ENCODE measurements at regions not wholly inside any gene's neighbourhood (a gene's known extent, or its start where the extent isn't known, plus 50 kb on each side); places are given as distances from the start of the nearest gene placed in this dataset.

DNA sequence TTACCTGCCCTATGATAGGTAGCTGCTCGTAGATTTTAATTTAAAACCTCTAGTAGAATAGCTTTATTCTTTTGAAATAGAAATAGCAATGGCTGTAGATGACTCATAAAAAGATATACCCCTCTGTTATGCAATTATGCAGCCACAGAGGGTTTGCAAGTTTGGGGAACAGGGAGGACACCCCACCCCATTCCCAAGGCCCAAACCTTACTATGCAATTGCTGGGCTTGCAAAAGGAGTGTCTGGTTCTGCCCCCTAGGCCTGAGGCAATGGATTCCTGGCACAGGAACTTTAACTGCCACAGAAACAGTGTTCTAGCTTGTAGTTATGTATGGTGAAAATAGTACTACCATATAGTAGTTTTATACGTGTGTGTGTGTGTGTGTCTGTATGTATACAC lies 403.3 kb downstream of the ADAMTS20 start:
- Histone ChIP-seq H3K9me3 (ENCODE audit: insufficient read depth, low read depth, low read length) (no peaks in the 10 kb centered on the region), H3K27ac (ENCODE audit: low read depth, low read length) (no peak overlapping the region), H3K4me3 (ENCODE audit: low read length) (no peak overlapping the region), H3K27me3 (ENCODE audit: insufficient read depth, low read length) (no peaks in the 10 kb centered on the region), H3K36me3 (ENCODE audit: insufficient read depth, low read length) (no peaks in the 10 kb centered on the region), H3K9ac (ENCODE audit: low read depth, low read length) (no peak overlapping the region), H3K4me1 (ENCODE audit: insufficient read depth, low read length) (0 out of 2 replicates have a peak, but pooled peaks cover under 1% of the 10 kb centered on the region)
- WGBS = no CpG with 5 or more reads among the region's 2 CpGs

DNA sequence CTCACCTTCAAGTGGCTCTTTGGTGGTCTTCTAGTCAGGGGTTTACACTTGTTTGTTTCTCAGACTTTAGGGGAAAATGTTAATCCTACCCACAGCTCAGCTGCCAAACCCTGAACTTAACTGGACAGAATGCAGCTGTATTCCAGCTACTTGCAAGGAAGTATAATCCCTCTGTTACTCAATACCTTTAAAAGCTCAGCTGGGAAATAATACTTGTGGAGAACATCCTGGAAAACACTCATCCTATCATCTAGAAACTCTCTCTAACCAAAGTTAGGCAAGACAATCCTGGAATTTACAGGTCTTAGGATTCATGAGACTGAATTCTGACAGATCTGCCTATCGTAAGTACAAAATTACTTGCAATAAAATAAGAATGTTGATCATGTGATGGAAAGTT lies 404.1 kb downstream of the ADAMTS20 start:
- Histone ChIP-seq H3K4me1 (ENCODE audit: insufficient read depth, low read length) (no peaks in the 10 kb centered on the region), H3K27ac (ENCODE audit: low read depth, low read length) (no peak overlapping the region), H3K36me3 (ENCODE audit: insufficient read depth, low read length) (no peaks in the 10 kb centered on the region), H3K27me3 (ENCODE audit: insufficient read depth, low read length) (no peaks in the 10 kb centered on the region), H3K4me3 (ENCODE audit: low read length) (no peak overlapping the region), H3K9me3 (ENCODE audit: insufficient read depth, low read depth, low read length) (no peaks in the 10 kb centered on the region), H3K9ac (ENCODE audit: low read depth, low read length) (no peak overlapping the region)
- WGBS = 100% methylated on average over 1 of the region's 1 CpG

DNA sequence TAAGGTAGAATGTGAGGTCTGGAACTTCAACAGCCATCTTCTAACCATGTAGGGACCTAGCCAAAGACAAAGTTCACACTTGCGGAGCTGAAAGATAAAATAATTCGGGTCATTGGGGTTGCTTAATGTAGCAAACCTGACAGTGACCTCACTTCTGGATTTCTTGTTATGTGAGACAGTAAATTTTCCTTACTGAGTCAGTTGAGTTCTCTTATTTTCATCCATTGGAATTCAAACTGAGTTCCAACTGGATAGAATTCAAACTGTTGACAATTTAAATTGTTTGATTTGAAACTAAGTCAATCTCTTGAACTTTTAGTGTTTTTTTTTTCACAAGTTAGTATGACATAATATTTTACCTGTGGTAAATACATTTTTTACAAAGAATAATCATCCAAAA lies 406.5 kb downstream of the ADAMTS20 start:
- Histone ChIP-seq H3K36me3 (ENCODE audit: insufficient read depth, low read length) (no peaks in the 10 kb centered on the region), H3K4me3 (ENCODE audit: low read length) (no peak overlapping the region), H3K9me3 (ENCODE audit: insufficient read depth, low read depth, low read length) (no peaks in the 10 kb centered on the region), H3K27me3 (ENCODE audit: insufficient read depth, low read length) (no peaks in the 10 kb centered on the region), H3K9ac (ENCODE audit: low read depth, low read length) (no peak overlapping the region), H3K4me1 (ENCODE audit: insufficient read depth, low read length) (no peaks in the 10 kb centered on the region), H3K27ac (ENCODE audit: low read depth, low read length) (no peak overlapping the region)
- 98% methylated on average over 2 of the region's 2 CpGs for WGBS

DNA sequence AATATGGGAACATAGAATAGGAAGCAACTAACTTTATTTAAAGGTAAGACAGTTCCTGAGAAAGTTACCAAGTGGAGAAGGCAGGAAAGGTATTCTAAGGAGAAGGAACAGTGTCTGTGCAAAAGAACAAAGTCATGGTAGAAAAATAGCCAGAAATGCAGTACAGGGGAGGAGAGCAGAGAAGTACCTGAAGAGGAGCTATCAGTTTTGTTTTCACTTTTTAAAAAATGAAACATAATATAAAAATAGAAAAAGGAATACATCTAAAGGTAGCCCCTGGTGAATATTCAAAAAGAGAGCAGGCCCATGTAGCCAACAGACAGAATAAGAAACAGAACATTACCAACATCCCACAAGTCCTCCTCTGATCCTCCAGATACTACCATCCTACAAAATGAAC lies 408.7 kb downstream of the ADAMTS20 start:
- Histone ChIP-seq H3K4me3 (ENCODE audit: low read length) (no peak overlapping the region), H3K9me3 (ENCODE audit: insufficient read depth, low read depth, low read length) (no peaks in the 10 kb centered on the region)

DNA sequence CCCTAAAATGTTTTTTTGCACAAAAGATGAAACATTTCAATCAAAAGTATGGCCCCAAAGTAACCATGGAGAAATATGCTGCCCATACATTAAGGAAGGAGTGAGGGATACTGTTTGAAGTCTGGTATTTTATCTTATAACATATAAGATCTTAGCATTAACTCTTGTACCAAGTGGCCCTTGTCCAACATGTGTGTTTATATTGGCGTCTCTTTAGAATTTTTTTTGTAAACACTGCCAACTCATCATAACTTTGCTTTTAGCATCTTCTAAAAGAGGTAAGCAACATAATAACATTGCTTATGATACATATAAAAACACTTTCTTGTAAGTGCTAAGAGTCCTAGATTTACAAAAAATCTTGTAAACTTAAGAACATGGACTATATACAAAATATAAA lies 419.7 kb downstream of the ADAMTS20 start:
- Histone ChIP-seq H3K4me3 (ENCODE audit: low read length) (no peak overlapping the region), H3K4me1 (ENCODE audit: insufficient read depth, low read length) (peaks cover 11% of the 10 kb centered on the region; the same call in 1 of the 2 replicates), H3K36me3 (ENCODE audit: insufficient read depth, low read length) (no peaks in the 10 kb centered on the region), H3K9me3 (ENCODE audit: insufficient read depth, low read depth, low read length) (0 out of 2 replicates have a peak, but pooled peaks cover 7% of the 10 kb centered on the region), H3K9ac (ENCODE audit: low read depth, low read length) (no peak overlapping the region), H3K27ac (ENCODE audit: low read depth, low read length) (no peak overlapping the region), H3K27me3 (ENCODE audit: insufficient read depth, low read length) (no peaks in the 10 kb centered on the region)
- WGBS = 100% methylated on average over 1 of the region's 1 CpG

More for the DNA sequence above, 408.7 kb downstream of the ADAMTS20 start:
- Histone ChIP-seq H3K27me3 (ENCODE audit: insufficient read depth, low read length) (no peaks in the 10 kb centered on the region), H3K27ac (ENCODE audit: low read depth, low read length) (no peak overlapping the region), H3K4me1 (ENCODE audit: insufficient read depth, low read length) (no peaks in the 10 kb centered on the region), H3K36me3 (ENCODE audit: insufficient read depth, low read length) (no peaks in the 10 kb centered on the region), H3K9ac (ENCODE audit: low read depth, low read length) (no peak overlapping the region)

DNA sequence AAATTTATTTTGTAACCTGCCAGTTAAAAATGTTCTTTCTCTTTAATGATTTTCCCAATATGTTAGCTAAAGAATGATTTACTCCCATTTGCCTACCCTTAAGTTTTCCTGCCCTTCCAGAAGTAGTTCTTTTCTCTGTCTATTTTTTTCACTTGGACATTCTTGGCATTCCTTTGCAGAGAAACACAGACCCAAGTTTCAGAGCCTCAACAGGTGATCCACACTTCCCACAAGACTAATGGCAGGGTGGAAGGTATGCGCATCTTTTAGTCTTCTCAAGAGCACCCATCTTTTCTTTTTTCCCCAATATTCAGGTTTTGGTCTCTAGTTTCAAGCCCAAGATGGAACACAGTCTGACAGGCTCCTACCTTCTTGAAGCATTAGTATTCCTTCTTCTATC lies 420.7 kb downstream of the ADAMTS20 start:
- H3K4me1 ChIP-seq (ENCODE audit: insufficient read depth, low read length) = peaks cover 11% of the 10 kb centered on the region; the same call in 1 of the 2 replicates
- 97% methylated on average over 1 of the region's 1 CpG for WGBS
- H3K36me3 ChIP-seq (ENCODE audit: insufficient read depth, low read length) = no peaks in the 10 kb centered on the region
- no peak overlapping the region for H3K4me3 ChIP-seq (ENCODE audit: low read length)
- no peak overlapping the region for H3K27ac ChIP-seq (ENCODE audit: low read depth, low read length)
- H3K9ac ChIP-seq (ENCODE audit: low read depth, low read length) = no peak overlapping the region
- H3K9me3 ChIP-seq (ENCODE audit: insufficient read depth, low read depth, low read length) = 0 out of 2 replicates have a peak, but pooled peaks cover 7% of the 10 kb centered on the region
- no peaks in the 10 kb centered on the region for H3K27me3 ChIP-seq (ENCODE audit: insufficient read depth, low read length)

DNA sequence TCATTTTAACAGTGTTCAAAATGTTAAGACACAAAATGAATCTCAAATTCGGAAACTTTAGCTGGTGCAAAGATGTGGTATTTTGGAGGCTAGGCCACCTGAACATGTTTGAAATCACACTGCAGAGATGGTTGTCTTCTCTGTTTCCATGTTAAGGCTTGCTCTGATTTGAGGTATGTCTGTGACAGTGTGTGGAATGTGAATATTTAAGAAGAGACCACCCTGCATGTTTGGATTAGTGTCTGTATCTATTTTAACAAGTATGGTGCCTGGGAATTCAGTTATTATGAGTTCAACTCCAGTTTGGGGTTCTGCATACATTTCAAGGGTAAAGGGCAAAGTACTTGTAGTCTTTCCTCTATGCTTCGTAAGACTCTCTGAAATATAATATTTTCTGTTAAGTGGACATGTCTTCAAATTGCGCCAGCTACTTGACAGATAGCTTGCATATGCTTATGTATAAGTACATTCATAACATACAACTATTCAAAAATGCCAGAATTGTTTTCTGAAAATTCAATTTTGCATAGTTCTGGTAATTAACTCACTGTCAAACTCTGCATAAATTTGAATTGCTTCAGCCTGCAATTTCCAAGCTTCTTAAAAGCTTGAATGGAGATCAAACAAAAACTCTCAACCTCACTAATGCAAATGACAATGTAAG lies 424.0 kb downstream of the ADAMTS20 start:
- Histone ChIP-seq H3K4me1 (ENCODE audit: insufficient read depth, low read length) (peaks cover 11% of the 10 kb centered on the region; the same call in 1 of the 2 replicates), H3K27me3 (ENCODE audit: insufficient read depth, low read length) (no peaks in the 10 kb centered on the region), H3K27ac (ENCODE audit: low read depth, low read length) (no peak overlapping the region), H3K9ac (ENCODE audit: low read depth, low read length) (no peak overlapping the region), H3K36me3 (ENCODE audit: insufficient read depth, low read length) (no peaks in the 10 kb centered on the region), H3K4me3 (ENCODE audit: low read length) (no peak overlapping the region), H3K9me3 (ENCODE audit: insufficient read depth, low read depth, low read length) (no peaks in the 10 kb centered on the region)
- WGBS = 88% methylated on average over 3 of the region's 3 CpGs

DNA sequence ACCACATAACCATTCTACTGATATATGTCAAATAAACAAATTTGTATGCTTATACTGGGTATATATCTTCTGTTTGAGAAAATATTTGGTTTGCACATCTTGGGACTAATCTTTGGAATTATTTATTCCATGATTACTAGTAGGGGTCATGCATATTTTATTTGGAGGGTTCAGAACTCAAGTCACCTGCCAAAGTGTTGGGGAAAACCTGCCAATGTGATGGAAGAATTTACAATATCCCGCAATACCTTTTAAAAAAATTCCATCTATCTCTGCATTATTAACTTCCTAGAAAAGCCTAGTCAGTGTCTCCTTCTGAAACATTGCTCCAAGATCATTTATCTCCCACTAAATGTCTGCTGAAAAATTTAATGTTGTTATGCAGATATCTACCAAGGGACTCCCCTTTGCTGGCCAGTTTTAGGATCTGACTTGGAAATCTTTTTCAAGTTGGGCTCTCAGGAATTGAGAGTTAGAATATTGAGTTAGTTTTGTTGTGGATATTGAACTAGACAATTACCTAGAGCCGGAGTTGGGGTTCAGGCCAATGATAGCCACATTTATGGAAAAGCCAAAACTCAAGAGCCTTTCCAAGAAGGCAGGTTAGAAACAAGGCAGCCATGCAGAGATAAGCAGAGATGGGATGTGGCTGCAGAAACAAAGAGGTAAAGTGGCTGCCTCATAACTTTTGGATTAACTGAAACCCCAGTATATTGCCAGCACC lies 425.2 kb downstream of the ADAMTS20 start:
- Histone ChIP-seq H3K27ac (ENCODE audit: low read depth, low read length) (no peak overlapping the region), H3K27me3 (ENCODE audit: insufficient read depth, low read length) (no peaks in the 10 kb centered on the region), H3K9me3 (ENCODE audit: insufficient read depth, low read depth, low read length) (no peaks in the 10 kb centered on the region), H3K36me3 (ENCODE audit: insufficient read depth, low read length) (no peaks in the 10 kb centered on the region), H3K4me3 (ENCODE audit: low read length) (no peak overlapping the region), H3K4me1 (ENCODE audit: insufficient read depth, low read length) (peaks cover 11% of the 10 kb centered on the region; the same call in 1 of the 2 replicates), H3K9ac (ENCODE audit: low read depth, low read length) (no peak overlapping the region)
- WGBS = 93% methylated on average over 2 of the region's 2 CpGs

DNA sequence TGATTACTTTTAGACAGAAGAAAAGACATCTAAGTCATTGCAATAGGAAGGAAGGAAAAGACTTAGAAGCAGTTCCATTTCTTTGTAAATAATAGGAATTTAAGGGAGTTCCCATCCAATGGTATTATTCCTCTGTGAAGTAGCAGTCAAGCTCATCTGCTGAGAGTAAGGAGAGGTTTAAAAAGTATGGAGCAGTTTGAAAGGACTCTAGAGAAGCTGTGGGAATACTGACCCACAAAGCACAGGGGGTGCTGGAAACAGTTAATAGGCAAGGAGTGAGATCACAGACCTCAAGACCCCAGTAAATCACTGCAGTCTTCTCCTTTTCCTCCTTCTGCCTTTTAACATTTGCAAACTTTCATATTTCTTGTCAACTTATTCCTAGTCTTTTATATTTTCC lies 428.5 kb downstream of the ADAMTS20 start:
- H3K9me3 ChIP-seq (ENCODE audit: insufficient read depth, low read depth, low read length) = 0 out of 2 replicates have a peak, but pooled peaks cover 3% of the 10 kb centered on the region
- no peak overlapping the region for H3K9ac ChIP-seq (ENCODE audit: low read depth, low read length)
- H3K27ac ChIP-seq (ENCODE audit: low read depth, low read length) = no peak overlapping the region
- H3K36me3 ChIP-seq (ENCODE audit: insufficient read depth, low read length) = no peaks in the 10 kb centered on the region
- no peaks in the 10 kb centered on the region for H3K27me3 ChIP-seq (ENCODE audit: insufficient read depth, low read length)
- H3K4me1 ChIP-seq (ENCODE audit: insufficient read depth, low read length) = no peaks in the 10 kb centered on the region
- H3K4me3 ChIP-seq (ENCODE audit: low read length) = no peak overlapping the region

DNA sequence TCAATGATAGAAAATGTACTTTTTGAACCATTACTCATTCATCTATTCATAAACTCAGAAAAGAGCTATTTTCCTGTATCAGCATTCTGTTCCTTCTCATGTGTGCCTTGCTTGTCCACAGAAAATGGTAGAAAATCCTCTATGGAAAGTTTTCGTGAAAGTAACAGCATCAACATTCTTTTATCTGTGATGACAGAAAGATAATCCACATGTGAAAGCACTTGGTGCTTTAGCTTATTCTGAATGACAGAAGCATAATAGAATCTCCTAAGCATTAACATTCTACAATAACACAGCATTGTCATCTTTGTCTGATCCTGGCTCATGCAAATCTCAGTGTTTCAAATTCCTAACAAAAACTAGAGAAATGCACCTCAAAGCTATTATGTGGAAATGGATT lies 431.9 kb downstream of the ADAMTS20 start:
- H3K9me3 ChIP-seq (ENCODE audit: insufficient read depth, low read depth, low read length) = 0 out of 2 replicates have a peak, but pooled peaks cover 3% of the 10 kb centered on the region
- 100% methylated on average over 1 of the region's 1 CpG for WGBS
- no peaks in the 10 kb centered on the region for H3K4me1 ChIP-seq (ENCODE audit: insufficient read depth, low read length)
- H3K27me3 ChIP-seq (ENCODE audit: insufficient read depth, low read length) = no peaks in the 10 kb centered on the region
- H3K27ac ChIP-seq (ENCODE audit: low read depth, low read length) = no peak overlapping the region
- H3K4me3 ChIP-seq (ENCODE audit: low read length) = no peak overlapping the region
- no peak overlapping the region for H3K9ac ChIP-seq (ENCODE audit: low read depth, low read length)
- H3K36me3 ChIP-seq (ENCODE audit: insufficient read depth, low read length) = no peaks in the 10 kb centered on the region

DNA sequence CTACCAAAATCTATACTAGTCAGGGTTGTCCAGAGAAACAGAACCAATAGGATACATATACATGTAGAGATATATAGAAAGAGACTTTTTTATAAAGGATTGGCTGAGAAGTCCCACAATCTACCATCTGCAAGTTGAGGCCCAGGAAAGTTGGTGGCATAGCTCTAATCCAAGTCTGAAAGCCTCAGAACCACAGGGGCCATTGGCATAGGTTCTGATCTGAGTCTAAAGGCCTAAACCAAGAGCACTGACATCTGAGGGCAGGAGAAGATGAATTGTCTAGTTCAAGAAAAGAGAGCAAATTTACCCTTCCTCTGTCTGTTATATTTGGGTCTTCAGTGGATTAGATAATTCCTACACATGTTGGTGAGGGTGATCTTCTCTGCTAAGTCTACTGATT lies 433.1 kb downstream of the ADAMTS20 start:
- no peaks in the 10 kb centered on the region for H3K27me3 ChIP-seq (ENCODE audit: insufficient read depth, low read length)
- 0 out of 2 replicates have a peak, but pooled peaks cover 3% of the 10 kb centered on the region for H3K9me3 ChIP-seq (ENCODE audit: insufficient read depth, low read depth, low read length)
- no peak overlapping the region for H3K9ac ChIP-seq (ENCODE audit: low read depth, low read length)
- no peak overlapping the region for H3K4me3 ChIP-seq (ENCODE audit: low read length)
- H3K27ac ChIP-seq (ENCODE audit: low read depth, low read length) = no peak overlapping the region
- H3K4me1 ChIP-seq (ENCODE audit: insufficient read depth, low read length) = no peaks in the 10 kb centered on the region
- H3K36me3 ChIP-seq (ENCODE audit: insufficient read depth, low read length) = no peaks in the 10 kb centered on the region
